ENCODE measurements at regions not wholly inside any gene's neighbourhood (a gene's known extent, or its start where the extent isn't known, plus 50 kb on each side); places are given as distances from the start of the nearest gene placed in this dataset.

- TF ChIP-seq, protein P1, sequence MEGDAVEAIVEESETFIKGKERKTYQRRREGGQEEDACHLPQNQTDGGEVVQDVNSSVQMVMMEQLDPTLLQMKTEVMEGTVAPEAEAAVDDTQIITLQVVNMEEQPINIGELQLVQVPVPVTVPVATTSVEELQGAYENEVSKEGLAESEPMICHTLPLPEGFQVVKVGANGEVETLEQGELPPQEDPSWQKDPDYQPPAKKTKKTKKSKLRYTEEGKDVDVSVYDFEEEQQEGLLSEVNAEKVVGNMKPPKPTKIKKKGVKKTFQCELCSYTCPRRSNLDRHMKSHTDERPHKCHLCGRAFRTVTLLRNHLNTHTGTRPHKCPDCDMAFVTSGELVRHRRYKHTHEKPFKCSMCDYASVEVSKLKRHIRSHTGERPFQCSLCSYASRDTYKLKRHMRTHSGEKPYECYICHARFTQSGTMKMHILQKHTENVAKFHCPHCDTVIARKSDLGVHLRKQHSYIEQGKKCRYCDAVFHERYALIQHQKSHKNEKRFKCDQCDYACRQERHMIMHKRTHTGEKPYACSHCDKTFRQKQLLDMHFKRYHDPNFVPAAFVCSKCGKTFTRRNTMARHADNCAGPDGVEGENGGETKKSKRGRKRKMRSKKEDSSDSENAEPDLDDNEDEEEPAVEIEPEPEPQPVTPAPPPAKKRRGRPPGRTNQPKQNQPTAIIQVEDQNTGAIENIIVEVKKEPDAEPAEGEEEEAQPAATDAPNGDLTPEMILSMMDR (IDR thresholded peaks at IDR 0.05; ENCODE audit: low read depth, low read length, missing input control) = no peak
- TF ChIP-seq REST (IDR thresholded peaks at IDR 0.05) (no peak), TAF1 (conservative IDR thresholded peaks at IDR 0.05) (no peak), YY1 (IDR thresholded peaks at IDR 0.05) (no peak), SP1 (IDR thresholded peaks at IDR 0.05) (no peak), RXRA (IDR thresholded peaks at IDR 0.05) (no peak), RAD21 (IDR thresholded peaks at IDR 0.05) (no peak), JUND (IDR thresholded peaks at IDR 0.05) (no peak), GABPA (IDR thresholded peaks at IDR 0.05 in 1 of 2, conservative IDR thresholded peaks at IDR 0.05 in 1 of 2) (no peak), FOXA1 (IDR thresholded peaks at IDR 0.05) (no peak)
- TF ChIP-seq, protein P2, sequence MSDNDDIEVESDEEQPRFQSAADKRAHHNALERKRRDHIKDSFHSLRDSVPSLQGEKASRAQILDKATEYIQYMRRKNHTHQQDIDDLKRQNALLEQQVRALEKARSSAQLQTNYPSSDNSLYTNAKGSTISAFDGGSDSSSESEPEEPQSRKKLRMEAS (IDR thresholded peaks at IDR 0.05) = no peak
- TF ChIP-seq, protein P3, sequence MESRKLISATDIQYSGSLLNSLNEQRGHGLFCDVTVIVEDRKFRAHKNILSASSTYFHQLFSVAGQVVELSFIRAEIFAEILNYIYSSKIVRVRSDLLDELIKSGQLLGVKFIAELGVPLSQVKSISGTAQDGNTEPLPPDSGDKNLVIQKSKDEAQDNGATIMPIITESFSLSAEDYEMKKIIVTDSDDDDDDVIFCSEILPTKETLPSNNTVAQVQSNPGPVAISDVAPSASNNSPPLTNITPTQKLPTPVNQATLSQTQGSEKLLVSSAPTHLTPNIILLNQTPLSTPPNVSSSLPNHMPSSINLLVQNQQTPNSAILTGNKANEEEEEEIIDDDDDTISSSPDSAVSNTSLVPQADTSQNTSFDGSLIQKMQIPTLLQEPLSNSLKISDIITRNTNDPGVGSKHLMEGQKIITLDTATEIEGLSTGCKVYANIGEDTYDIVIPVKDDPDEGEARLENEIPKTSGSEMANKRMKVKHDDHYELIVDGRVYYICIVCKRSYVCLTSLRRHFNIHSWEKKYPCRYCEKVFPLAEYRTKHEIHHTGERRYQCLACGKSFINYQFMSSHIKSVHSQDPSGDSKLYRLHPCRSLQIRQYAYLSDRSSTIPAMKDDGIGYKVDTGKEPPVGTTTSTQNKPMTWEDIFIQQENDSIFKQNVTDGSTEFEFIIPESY (IDR thresholded peaks at IDR 0.05) = no peak
These were observed 248.8 kb upstream of the TPM1 start for GRCh38 chr15:62793752-62794144.

Data from liver (tissue), 3 donors.